ENCODE measurements at regions not wholly inside any gene's neighbourhood (a gene's known extent, or its start where the extent isn't known, plus 50 kb on each side); places are given as distances from the start of the nearest gene placed in this dataset.

DNA sequence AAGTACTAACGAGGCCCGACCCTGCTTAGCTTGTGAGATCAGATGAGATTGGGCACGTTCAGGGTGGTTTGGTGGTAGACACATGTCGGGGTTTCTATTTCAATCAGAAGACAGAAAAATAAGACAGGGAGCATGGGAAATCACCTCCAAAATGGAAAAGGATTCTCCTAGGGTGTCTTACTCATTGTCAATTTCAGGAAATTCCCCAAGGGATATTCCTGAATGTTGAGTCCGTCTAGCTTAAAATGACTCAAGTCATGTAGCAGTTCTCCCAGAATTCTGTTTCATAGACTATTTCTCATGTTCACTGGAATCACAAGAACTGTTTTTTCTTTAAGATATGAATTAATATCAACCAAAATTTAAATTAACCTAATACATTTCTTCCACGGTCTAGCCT is 380.1 kb downstream of the EFNB2 start:
- WGBS, result 90% methylated on average over 6 of the region's 6 CpGs
- Histone ChIP-seq H3K27ac (replicated peaks in 1 of 4) (no peak overlapping the region), H3K27me3 (no peaks in the 10 kb centered on the region), H3K9me3 (no peaks in the 10 kb centered on the region), H3K36me3 (no peaks in the 10 kb centered on the region), H3K4me3 (no peak overlapping the region), H3K4me1 (peaks cover 0 to 5% (median 4%) of the 10 kb centered on the region in 4 donors)
- DNase-seq (ENCODE audit: extremely low spot score), result no peak
- intact Hi-C loops (cut with DNase I), result no loop called here
- no peak for TF ChIP-seq EP300 (IDR thresholded peaks at IDR 0.05)
- TF ChIP-seq POLR2A (IDR thresholded peaks at IDR 0.05; ENCODE audit: low read depth), result no peak
- TF ChIP-seq POLR2AphosphoS5 (IDR thresholded peaks at IDR 0.05), result no peak
- TF ChIP-seq, protein P1, sequence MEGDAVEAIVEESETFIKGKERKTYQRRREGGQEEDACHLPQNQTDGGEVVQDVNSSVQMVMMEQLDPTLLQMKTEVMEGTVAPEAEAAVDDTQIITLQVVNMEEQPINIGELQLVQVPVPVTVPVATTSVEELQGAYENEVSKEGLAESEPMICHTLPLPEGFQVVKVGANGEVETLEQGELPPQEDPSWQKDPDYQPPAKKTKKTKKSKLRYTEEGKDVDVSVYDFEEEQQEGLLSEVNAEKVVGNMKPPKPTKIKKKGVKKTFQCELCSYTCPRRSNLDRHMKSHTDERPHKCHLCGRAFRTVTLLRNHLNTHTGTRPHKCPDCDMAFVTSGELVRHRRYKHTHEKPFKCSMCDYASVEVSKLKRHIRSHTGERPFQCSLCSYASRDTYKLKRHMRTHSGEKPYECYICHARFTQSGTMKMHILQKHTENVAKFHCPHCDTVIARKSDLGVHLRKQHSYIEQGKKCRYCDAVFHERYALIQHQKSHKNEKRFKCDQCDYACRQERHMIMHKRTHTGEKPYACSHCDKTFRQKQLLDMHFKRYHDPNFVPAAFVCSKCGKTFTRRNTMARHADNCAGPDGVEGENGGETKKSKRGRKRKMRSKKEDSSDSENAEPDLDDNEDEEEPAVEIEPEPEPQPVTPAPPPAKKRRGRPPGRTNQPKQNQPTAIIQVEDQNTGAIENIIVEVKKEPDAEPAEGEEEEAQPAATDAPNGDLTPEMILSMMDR (IDR thresholded peaks at IDR 0.05), result no peak

DNA sequence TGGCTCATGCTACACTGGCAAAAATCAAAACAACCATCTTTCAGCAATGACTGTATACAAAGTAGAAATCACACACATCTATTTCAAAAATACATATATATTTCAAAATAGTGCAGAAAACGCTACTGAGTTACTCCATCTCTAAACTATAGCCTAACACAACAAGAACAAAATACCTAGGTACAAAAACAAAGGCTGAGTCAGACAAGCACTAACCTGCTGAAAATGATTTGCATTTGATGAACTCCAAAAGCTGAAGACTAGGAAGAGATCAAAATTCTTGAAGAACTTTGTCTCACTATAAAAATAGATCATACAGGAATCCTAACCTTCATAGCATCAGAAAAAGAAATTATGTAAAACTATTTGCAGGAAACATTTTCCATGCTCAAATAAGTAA is 381.6 kb downstream of the EFNB2 start:
- Histone ChIP-seq H3K27me3 (no peaks in the 10 kb centered on the region), H3K9me3 (no peaks in the 10 kb centered on the region), H3K36me3 (no peaks in the 10 kb centered on the region), H3K27ac (replicated peaks in 1 of 4) (no peak overlapping the region), H3K4me1 (peaks cover 0 to 5% (median 2%) of the 10 kb centered on the region in 4 donors), H3K4me3 (no peak overlapping the region)
- TF ChIP-seq EP300 (IDR thresholded peaks at IDR 0.05), result no peak
- TF ChIP-seq, protein P1 (IDR thresholded peaks at IDR 0.05), result no peak
- TF ChIP-seq POLR2AphosphoS5 (IDR thresholded peaks at IDR 0.05), result no peak
- no peak for TF ChIP-seq POLR2A (IDR thresholded peaks at IDR 0.05; ENCODE audit: low read depth)
- no peak for DNase-seq (ENCODE audit: extremely low spot score)
- WGBS, result 46% methylated on average over 1 of the region's 1 CpG
- intact Hi-C loops (cut with DNase I), result no loop called here

DNA sequence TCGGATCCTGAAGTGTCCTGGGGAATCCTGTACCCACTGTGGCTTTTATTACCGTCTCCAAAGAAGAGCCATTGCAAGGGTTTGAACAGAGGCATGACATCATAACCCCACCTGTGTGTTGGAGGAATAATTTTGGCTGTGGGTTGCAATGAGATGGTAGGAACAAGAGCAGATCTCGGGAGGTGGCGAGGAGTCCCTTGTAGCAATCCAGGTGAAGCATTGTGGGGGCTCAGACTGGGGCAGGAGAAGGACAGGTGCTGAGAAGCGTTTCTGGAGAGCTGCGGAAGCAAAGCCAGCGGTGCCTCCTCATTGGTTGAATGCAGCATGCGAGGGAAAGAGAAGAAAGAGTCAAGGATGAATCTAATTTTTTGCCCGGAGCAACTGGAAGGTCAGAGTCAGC is 382.4 kb downstream of the EFNB2 start:
- no peak overlapping the region for H3K27ac ChIP-seq (replicated peaks in 1 of 4)
- H3K9me3 ChIP-seq, result no peaks in the 10 kb centered on the region
- DNase-seq (ENCODE audit: extremely low spot score), result no peak
- no peaks in the 10 kb centered on the region for H3K36me3 ChIP-seq
- TF ChIP-seq POLR2A (IDR thresholded peaks at IDR 0.05; ENCODE audit: low read depth) (no peak), EP300 (IDR thresholded peaks at IDR 0.05) (no peak), POLR2AphosphoS5 (IDR thresholded peaks at IDR 0.05) (no peak)
- TF ChIP-seq, protein P1 (IDR thresholded peaks at IDR 0.05), result no peak
- H3K27me3 ChIP-seq, result no peaks in the 10 kb centered on the region
- peaks cover 0 to 5% (median 2%) of the 10 kb centered on the region in 4 donors for H3K4me1 ChIP-seq
- WGBS, result 91% methylated on average over 9 of the region's 9 CpGs
- intact Hi-C loops (cut with DNase I), result no loop called here
- no peak overlapping the region for H3K4me3 ChIP-seq

DNA sequence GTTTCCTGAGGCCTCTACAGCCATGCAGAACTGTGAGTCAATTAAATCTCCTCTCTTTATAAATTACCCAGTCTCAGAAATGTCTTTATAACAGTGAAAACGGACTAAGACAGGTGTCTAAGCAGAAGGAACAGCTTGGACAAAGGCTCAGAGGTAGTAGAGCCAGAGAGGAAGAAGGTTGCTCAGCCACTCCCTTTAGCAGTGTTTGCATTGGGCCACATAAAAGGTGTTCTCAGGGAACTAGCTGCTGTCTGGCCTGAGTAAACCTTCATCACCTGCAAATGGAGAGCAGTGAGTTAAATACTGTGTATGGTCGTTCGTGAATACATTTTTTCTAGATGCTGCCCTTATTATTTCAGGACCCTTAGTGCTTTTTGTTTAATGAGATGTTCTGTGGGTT is 383.4 kb downstream of the EFNB2 start:
- 88% methylated on average over 3 of the region's 3 CpGs for WGBS
- H3K4me1 ChIP-seq, result peaks cover 0 to 5% (median 2%) of the 10 kb centered on the region in 4 donors
- H3K36me3 ChIP-seq, result no peaks in the 10 kb centered on the region
- intact Hi-C loops (cut with DNase I), result no loop called here
- TF ChIP-seq EP300 (IDR thresholded peaks at IDR 0.05) (no peak), POLR2AphosphoS5 (IDR thresholded peaks at IDR 0.05) (no peak), POLR2A (IDR thresholded peaks at IDR 0.05; ENCODE audit: low read depth) (no peak)
- TF ChIP-seq, protein P1 (IDR thresholded peaks at IDR 0.05), result no peak
- DNase-seq (ENCODE audit: extremely low spot score), result no peak
- H3K9me3 ChIP-seq, result no peaks in the 10 kb centered on the region
- no peaks in the 10 kb centered on the region for H3K27me3 ChIP-seq
- H3K4me3 ChIP-seq, result no peak overlapping the region
- H3K27ac ChIP-seq (replicated peaks in 1 of 4), result no peak overlapping the region

DNA sequence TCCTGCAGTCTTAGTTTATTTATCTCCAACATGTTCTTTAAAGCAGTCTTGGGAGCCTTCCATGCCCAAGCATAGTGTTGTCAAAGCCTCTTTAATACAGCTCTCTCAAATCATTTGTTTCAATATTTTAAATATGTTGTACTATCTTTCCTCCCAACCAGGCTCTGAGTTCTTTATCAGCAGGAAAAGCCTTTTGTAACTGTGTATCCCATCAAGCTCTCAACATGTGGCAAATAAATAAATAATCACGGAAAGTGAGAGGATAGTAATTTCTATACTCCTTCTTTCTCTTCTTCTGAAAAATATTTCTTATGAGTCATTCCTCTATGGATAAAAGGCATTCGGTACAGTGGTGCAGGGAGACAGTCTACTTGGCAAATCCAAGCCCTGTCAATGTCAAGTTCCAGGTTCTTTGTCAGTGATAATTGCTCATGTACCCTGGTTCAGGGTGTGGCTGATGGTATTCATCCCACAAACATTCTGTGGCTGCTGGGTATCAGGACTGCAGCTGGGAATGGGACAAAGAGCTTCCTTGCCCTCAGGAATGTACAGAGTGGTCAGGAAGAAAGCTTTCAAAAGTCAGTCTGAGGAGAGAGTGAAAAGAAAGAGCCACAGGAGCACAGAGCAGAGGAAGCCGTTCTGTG is 384.3 kb downstream of the EFNB2 start:
- no peak for DNase-seq (ENCODE audit: extremely low spot score)
- Histone ChIP-seq H3K9me3 (no peaks in the 10 kb centered on the region), H3K36me3 (no peaks in the 10 kb centered on the region), H3K4me3 (no peak overlapping the region), H3K27me3 (no peaks in the 10 kb centered on the region), H3K4me1 (peaks cover 0 to 3% (median under 1%) of the 10 kb centered on the region in 4 donors), H3K27ac (replicated peaks in 1 of 4) (no peak overlapping the region)
- no peak for TF ChIP-seq EP300 (IDR thresholded peaks at IDR 0.05)
- 53% methylated on average over 3 of the region's 3 CpGs for WGBS
- intact Hi-C loops (cut with DNase I), result no loop called here

All from esophagus muscularis mucosa (tissue), 4 donors.